Right lobe of liver (tissue), 6 donors: ENCODE measurements at regions not wholly inside any gene's neighbourhood (a gene's known extent, or its start where the extent isn't known, plus 50 kb on each side); places are given as distances from the start of the nearest gene placed in this dataset.

Source experiments
- ATAC-seq, 4 donors: fragments of 200-7000 bp; cut with Tn5 transposase; one replicate each; pipeline ENCODE4 v1.9.1; 2020; ENCODE audit warnings: mild to moderate bottlenecking in 4 of 4, moderate library complexity in 4 of 4
- DNase-seq, 3 donors: peaks; one replicate each; pipeline ENCODE4 v3.0.0-alpha.2; 2020
- H3K27ac ChIP-seq, 3 donors: fragments of 200-600 bp; one replicate each; pipeline ENCODE4 v1.8.0; 2022
- H3K27me3 ChIP-seq, 2 donors: fragments of 200-600 bp; one replicate each; pipeline ENCODE4 v1.8.0; 2022
- H3K36me3 ChIP-seq, 4 donors: fragments of 200-600 bp; sonication (generic) in 1 of 4; one replicate each; pipeline versions ENCODE4 v1.5.1 to v1.8.0; 2017 to 2022; ENCODE audit warnings: control low read depth in 1 of 4
- H3K4me1 ChIP-seq, 4 donors: fragments of 200-600 bp; sonication (generic) in 1 of 4; one replicate each; pipeline versions ENCODE4 v1.5.1 to v1.8.0; 2017 to 2022; ENCODE audit warnings: control low read depth in 1 of 4
- H3K4me3 ChIP-seq, 3 donors: fragments of 200-600 bp; one replicate each; pipeline ENCODE4 v1.8.0; 2022
- H3K9me3 ChIP-seq, 4 donors: fragments of 200-600 bp; sonication (generic) in 1 of 4; one replicate each; pipeline versions ENCODE4 v1.5.1 to v1.8.0; 2017 to 2022; ENCODE audit warnings: control low read depth in 1 of 4
- POLR2A ChIP-seq: fragments of 450-650 bp; IDR thresholded peaks from one replicate; pipeline ENCODE4 v1.6.1; 2017; ENCODE audit warnings: antibody characterized with exemption, mild to moderate bottlenecking
- WGBS: methylation state at CpG from one replicate; pipeline ENCODE4 v1.1.6; 2018; ENCODE audit warnings: low coverage, low lambda C conversion rate; ENCODE audit not compliant: insufficient coverage; ENCODE audit errors: missing lambda C conversion rate; 5-methylcytosine and 5-hydroxymethylcytosine counted together
- intact Hi-C, 2 donors: fragments of 100-400 bp; cut with DNase I; formaldehyde crosslinking; loops; one replicate each; pipeline versions ENCODE4 v1.11.2 to v1.14.1; 2022
- TF ChIP-seq, protein P1 (sequence below), 4 donors: fragments of 200-600 bp in 3 of 4; fragments of 450-650 bp in 1 of 4; IDR thresholded peaks; one replicate each; pipeline versions ENCODE4 v1.5.1 to v1.8.0; 2016 to 2022; ENCODE audit warnings: antibody characterized with exemption in 4 of 4, mild to moderate bottlenecking in 2 of 4
- donor health status: DM: no; HTN: yes; CAD: no.
- donor health status: DM: no; HTN: no; CAD: no.
- donor health status: DM: no; HTN: no; CAD: no.
- donor health status: DM: no; HTN: yes; CAD: no.
- donor health status: DM: no; HTN: yes; CAD: no.

DNA sequence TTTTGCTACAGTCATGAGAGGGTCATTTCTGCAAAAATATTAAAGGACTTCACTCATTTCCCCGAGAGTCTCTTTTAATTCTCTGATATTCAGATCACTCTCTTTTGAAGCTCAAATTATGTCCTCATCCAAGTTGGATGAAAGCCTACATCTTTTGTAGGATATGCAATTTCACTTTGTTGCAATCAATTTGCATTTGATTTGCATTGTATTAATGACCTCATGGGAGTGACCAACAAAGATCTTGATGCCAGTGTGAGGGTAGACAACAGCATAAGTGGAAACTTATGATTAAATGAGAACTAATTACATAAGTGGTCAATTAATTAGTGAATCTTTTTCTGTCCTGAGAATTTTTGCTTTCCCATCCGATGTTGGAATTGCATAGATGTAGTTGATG lies 60.3 kb upstream of the UPP2 start:
- Histone ChIP-seq H3K4me3 (no peak overlapping the region), H3K9me3 (no peaks in the 10 kb centered on the region), H3K27ac (no peak overlapping the region), H3K27me3 (no peaks in the 10 kb centered on the region), H3K36me3 (no peaks in the 10 kb centered on the region), H3K4me1 (peaks cover 0 to 20% (median 7%) of the 10 kb centered on the region in 4 donors)
- intact Hi-C loops = no loop called here
- DNase-seq (no peak), ATAC-seq (no peak)
- WGBS = 90% methylated on average over 2 of the region's 2 CpGs
- TF ChIP-seq, protein P1, sequence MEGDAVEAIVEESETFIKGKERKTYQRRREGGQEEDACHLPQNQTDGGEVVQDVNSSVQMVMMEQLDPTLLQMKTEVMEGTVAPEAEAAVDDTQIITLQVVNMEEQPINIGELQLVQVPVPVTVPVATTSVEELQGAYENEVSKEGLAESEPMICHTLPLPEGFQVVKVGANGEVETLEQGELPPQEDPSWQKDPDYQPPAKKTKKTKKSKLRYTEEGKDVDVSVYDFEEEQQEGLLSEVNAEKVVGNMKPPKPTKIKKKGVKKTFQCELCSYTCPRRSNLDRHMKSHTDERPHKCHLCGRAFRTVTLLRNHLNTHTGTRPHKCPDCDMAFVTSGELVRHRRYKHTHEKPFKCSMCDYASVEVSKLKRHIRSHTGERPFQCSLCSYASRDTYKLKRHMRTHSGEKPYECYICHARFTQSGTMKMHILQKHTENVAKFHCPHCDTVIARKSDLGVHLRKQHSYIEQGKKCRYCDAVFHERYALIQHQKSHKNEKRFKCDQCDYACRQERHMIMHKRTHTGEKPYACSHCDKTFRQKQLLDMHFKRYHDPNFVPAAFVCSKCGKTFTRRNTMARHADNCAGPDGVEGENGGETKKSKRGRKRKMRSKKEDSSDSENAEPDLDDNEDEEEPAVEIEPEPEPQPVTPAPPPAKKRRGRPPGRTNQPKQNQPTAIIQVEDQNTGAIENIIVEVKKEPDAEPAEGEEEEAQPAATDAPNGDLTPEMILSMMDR (IDR thresholded peaks at IDR 0.05) = no peak
- no peak for TF ChIP-seq POLR2A

DNA sequence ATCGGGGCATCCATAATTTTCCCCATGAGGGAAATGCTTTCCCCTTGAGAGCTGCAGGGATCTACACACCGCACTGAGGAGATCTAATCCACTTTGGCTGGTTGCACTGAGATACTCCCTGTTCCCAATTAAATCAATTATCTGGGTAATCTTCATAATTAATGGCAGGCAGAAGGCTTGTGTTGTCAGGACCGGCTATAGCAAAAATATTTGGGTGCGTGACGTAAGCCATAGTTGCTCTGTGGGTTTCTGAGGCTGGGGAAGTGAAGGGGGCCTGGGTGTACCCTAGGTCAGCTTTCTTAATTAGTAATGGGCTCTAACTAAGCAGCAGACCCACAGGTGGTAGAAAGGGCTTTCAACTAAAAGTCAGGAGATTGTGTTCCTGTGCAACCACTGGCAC lies 62.8 kb upstream of the UPP2 start:
- DNase-seq = no peak
- TF ChIP-seq, protein P1 (IDR thresholded peaks at IDR 0.05) = no peak
- no peak for TF ChIP-seq POLR2A
- peaks cover 0 to 31% (median 9%) of the 10 kb centered on the region in 4 donors for H3K4me1 ChIP-seq
- 92% methylated on average over 4 of the region's 5 CpGs for whole genome bisulfite sequencing
- H3K27ac ChIP-seq = no peak overlapping the region
- H3K36me3 ChIP-seq = no peaks in the 10 kb centered on the region
- H3K27me3 ChIP-seq = no peaks in the 10 kb centered on the region
- no peak overlapping the region for H3K4me3 ChIP-seq
- ATAC-seq = no peak
- intact Hi-C loops = no loop called here
- H3K9me3 ChIP-seq = no peaks in the 10 kb centered on the region

DNA sequence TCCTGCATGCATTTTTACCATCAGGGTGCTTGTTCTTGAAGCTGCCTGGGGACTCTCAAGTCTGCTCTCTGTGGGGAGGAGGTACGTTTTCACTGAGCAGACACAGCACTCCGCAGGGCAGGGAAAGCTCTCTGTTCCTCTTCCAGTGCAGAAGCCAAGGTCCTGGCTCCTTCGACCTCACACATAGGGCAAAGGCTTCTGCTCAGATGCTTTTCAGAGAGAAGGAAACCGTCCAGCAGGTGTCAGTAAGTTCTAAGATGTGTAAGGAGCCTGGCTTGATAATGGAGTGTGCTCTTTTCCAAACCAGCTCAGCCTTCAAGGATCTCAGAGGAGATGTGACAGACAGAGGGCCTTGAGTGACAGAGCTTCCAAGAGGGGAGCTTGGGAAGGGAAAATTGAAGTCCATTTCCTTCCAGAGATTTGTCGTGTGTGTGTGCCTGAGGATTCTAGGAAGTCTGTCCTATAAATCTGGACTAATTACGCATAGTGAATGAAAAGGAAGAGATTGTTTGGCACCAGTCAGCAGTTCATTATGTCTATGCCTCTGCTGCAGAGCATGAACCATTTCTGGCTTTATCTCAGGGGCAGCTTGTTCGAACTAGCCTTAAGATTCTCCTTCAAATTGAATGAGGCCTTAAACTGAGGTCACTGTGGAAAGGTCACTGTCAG lies 67.3 kb upstream of the UPP2 start:
- intact Hi-C loops = no loop called here
- no peaks in the 10 kb centered on the region for H3K36me3 ChIP-seq
- no peaks in the 10 kb centered on the region for H3K9me3 ChIP-seq
- H3K27me3 ChIP-seq = no peaks in the 10 kb centered on the region
- peak overlapping the region in 1 of 3 donors; percentile 17 for H3K27ac ChIP-seq
- H3K4me1 ChIP-seq = peaks cover 0 to 12% (median 4%) of the 10 kb centered on the region in 4 donors
- WGBS = 17% methylated on average over 6 of the region's 7 CpGs
- TF ChIP-seq, protein P1 (IDR thresholded peaks at IDR 0.05) = peak; percentile 51 to 65 (median 60)
- no peak for TF ChIP-seq POLR2A
- ATAC-seq (peak; percentile 97), DNase-seq (peak in 2 of 3 donors; percentile 62 to 75)
- H3K4me3 ChIP-seq = no peak overlapping the region

DNA sequence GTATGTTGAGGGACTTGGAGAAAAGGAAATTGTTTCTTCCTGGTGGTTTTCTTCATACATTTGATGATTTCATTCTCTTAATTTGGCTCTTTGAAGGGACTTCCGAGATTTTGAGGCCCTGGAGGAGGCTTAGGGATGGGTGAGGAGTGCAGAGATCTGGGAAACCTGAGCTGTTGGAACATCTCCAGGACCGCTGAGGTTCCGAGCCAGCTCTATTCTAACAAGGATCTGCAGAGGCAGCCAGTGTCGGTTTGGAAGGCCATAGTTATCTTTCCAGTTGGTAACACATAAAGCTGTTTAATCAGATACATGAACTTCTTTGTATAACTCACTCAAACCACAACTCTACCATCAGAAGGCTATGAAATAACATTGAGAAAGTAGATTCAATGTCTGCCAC lies 70.3 kb upstream of the UPP2 start:
- DNase-seq = no peak
- H3K4me1 ChIP-seq = peaks cover 0 to 12% (median 4%) of the 10 kb centered on the region in 4 donors
- no peak overlapping the region for H3K27ac ChIP-seq
- WGBS = 53% methylated on average over 3 of the region's 4 CpGs
- ATAC-seq = no peak
- no peaks in the 10 kb centered on the region for H3K27me3 ChIP-seq
- H3K9me3 ChIP-seq = no peaks in the 10 kb centered on the region
- no peak overlapping the region for H3K4me3 ChIP-seq
- TF ChIP-seq, protein P1 (IDR thresholded peaks at IDR 0.05) = no peak
- no peak for TF ChIP-seq POLR2A
- H3K36me3 ChIP-seq = no peaks in the 10 kb centered on the region
- intact Hi-C loops = no loop called here
